ENCODE measurements at regions not wholly inside any gene's neighbourhood (a gene's known extent, or its start where the extent isn't known, plus 50 kb on each side); places are given as distances from the start of the nearest gene placed in this dataset.

GRCh38 chr7:121002-121785 lies 71.2 kb upstream of the FAM20C start:
- no peak overlapping the region for H3K4me3 ChIP-seq (ENCODE audit: low read depth, low read length)
- no peak for TF ChIP-seq CTCF (IDR thresholded peaks at IDR 0.05; ENCODE audit: low read depth, low read length)

GRCh38 chr7:123237-123636 lies 69.1 kb upstream of the FAM20C start:
- no peak for TF ChIP-seq CTCF (IDR thresholded peaks at IDR 0.05; ENCODE audit: low read depth, low read length)
- no peak overlapping the region for H3K4me3 ChIP-seq (ENCODE audit: low read depth, low read length)

GRCh38 chr7:124130-124949 lies 68.0 kb upstream of the FAM20C start:
- no peak overlapping the region for H3K4me3 ChIP-seq (ENCODE audit: low read depth, low read length)
- TF ChIP-seq CTCF (IDR thresholded peaks at IDR 0.05; ENCODE audit: low read depth, low read length), result no peak

- no peak for TF ChIP-seq CTCF (IDR thresholded peaks at IDR 0.05; ENCODE audit: low read depth, low read length)
- H3K4me3 ChIP-seq (ENCODE audit: low read depth, low read length), result no peak overlapping the region
Observed at GRCh38 chr7:125061-125475, 67.3 kb upstream of the FAM20C start.

- no peak for TF ChIP-seq CTCF (IDR thresholded peaks at IDR 0.05; ENCODE audit: low read depth, low read length)
- H3K4me3 ChIP-seq (ENCODE audit: low read depth, low read length), result no peak overlapping the region
Observed at GRCh38 chr7:125661-126060, 66.7 kb upstream of the FAM20C start.

- no peak overlapping the region for H3K4me3 ChIP-seq (ENCODE audit: low read depth, low read length)
- TF ChIP-seq CTCF (IDR thresholded peaks at IDR 0.05; ENCODE audit: low read depth, low read length), result no peak
Observed at GRCh38 chr7:126368-126767, 66.0 kb upstream of the FAM20C start.

GRCh38 chr7:127064-127598 lies 65.2 kb upstream of the FAM20C start:
- no peak for TF ChIP-seq CTCF (IDR thresholded peaks at IDR 0.05; ENCODE audit: low read depth, low read length)
- no peak overlapping the region for H3K4me3 ChIP-seq (ENCODE audit: low read depth, low read length)

Measured in WI38 (cell line).